HCT116 (cell line): ENCODE measurements at regions not wholly inside any gene's neighbourhood (a gene's known extent, or its start where the extent isn't known, plus 50 kb on each side); places are given as distances from the start of the nearest gene placed in this dataset.

Source experiments
- CEBPB ChIP-seq: IDR thresholded peaks from 2 replicates; pipeline ENCODE4 v1.6.1; 2012; ENCODE audit warnings: low read depth
- FOSL1 ChIP-seq: IDR thresholded peaks from 2 replicates; pipeline ENCODE4 v1.6.1; 2012; ENCODE audit warnings: low read depth
- JUND ChIP-seq: IDR thresholded peaks from 2 replicates; pipeline ENCODE4 v1.6.1; 2012
- POLR2A ChIP-seq: IDR thresholded peaks from 2 replicates; pipeline ENCODE4 v1.7.0; 2011; ENCODE audit warnings: borderline replicate concordance; ENCODE audit not compliant: insufficient read depth, insufficient read length; ENCODE audit errors: extremely low read depth
- SIN3A ChIP-seq: IDR thresholded peaks from 2 replicates; pipeline ENCODE4 v1.6.1; 2012; ENCODE audit warnings: low read depth
- SP1 ChIP-seq: IDR thresholded peaks from 2 replicates; pipeline ENCODE4 v1.6.1; 2012; ENCODE audit warnings: low read depth
- TCF7L2 ChIP-seq: IDR thresholded peaks from 2 replicates; pipeline ENCODE4 v1.7.0; 2011; ENCODE audit warnings: borderline replicate concordance, inconsistent platforms; ENCODE audit not compliant: insufficient read depth, insufficient read length; ENCODE audit errors: extremely low read depth
- TF ChIP-seq, protein P1 (sequence below), 3 experiments: fragments of 200-600 bp in 1 of 3; sonication (generic) in 1 of 3; IDR thresholded peaks in 2 of 3; conservative IDR thresholded peaks in 1 of 3; 2 replicates each; pipeline ENCODE4 v1.5.1; 2012 to 2017; ENCODE audit warnings: low read depth in 2 of 3, low read length in 2 of 3, antibody characterized with exemption in 1 of 3, borderline replicate concordance in 1 of 3, control low read depth in 1 of 3, mild to moderate bottlenecking in 1 of 3, mixed read lengths in 1 of 3, mixed run types in 1 of 3, moderate library complexity in 1 of 3; ENCODE audit not compliant: insufficient read depth in 1 of 3
- TF ChIP-seq, protein P2 (sequence below): IDR thresholded peaks from 2 replicates; pipeline ENCODE4 v1.6.1; 2012; ENCODE audit warnings: low read depth

DNA sequence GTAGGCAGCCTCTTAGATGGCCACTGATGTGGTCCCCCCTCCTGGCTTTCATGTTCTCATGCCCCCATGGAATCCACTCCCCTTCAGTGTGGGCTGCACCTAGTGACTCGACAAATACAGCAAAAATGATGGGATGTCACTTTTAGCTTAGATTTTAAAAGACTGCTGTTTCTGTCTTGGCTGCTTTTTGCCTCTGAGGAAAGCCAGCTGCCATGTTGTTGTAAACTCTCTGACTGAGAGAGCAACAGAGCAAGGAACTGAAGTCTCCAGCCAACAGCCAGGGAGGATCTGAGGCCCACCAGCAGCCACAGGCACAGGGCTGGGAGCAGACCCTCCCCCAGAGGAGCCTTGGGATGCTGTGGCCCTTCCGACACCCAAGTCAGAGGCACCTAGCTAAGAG lies 60.6 kb upstream of the MARCHF10 start:
- TF ChIP-seq FOSL1 (no peak), POLR2A (no peak), SP1 (no peak), TCF7L2 (no peak), CEBPB (no peak), JUND (no peak), SIN3A (no peak)
- TF ChIP-seq, protein P1, sequence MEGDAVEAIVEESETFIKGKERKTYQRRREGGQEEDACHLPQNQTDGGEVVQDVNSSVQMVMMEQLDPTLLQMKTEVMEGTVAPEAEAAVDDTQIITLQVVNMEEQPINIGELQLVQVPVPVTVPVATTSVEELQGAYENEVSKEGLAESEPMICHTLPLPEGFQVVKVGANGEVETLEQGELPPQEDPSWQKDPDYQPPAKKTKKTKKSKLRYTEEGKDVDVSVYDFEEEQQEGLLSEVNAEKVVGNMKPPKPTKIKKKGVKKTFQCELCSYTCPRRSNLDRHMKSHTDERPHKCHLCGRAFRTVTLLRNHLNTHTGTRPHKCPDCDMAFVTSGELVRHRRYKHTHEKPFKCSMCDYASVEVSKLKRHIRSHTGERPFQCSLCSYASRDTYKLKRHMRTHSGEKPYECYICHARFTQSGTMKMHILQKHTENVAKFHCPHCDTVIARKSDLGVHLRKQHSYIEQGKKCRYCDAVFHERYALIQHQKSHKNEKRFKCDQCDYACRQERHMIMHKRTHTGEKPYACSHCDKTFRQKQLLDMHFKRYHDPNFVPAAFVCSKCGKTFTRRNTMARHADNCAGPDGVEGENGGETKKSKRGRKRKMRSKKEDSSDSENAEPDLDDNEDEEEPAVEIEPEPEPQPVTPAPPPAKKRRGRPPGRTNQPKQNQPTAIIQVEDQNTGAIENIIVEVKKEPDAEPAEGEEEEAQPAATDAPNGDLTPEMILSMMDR (IDR thresholded peaks at IDR 0.05 in 2 of 3, conservative IDR thresholded peaks at IDR 0.05 in 1 of 3; ENCODE audit: borderline replicate concordance in 1 of 3, insufficient read depth in 1 of 3, low read depth in 2 of 3, low read length in 2 of 3), result no peak
- TF ChIP-seq, protein P2, sequence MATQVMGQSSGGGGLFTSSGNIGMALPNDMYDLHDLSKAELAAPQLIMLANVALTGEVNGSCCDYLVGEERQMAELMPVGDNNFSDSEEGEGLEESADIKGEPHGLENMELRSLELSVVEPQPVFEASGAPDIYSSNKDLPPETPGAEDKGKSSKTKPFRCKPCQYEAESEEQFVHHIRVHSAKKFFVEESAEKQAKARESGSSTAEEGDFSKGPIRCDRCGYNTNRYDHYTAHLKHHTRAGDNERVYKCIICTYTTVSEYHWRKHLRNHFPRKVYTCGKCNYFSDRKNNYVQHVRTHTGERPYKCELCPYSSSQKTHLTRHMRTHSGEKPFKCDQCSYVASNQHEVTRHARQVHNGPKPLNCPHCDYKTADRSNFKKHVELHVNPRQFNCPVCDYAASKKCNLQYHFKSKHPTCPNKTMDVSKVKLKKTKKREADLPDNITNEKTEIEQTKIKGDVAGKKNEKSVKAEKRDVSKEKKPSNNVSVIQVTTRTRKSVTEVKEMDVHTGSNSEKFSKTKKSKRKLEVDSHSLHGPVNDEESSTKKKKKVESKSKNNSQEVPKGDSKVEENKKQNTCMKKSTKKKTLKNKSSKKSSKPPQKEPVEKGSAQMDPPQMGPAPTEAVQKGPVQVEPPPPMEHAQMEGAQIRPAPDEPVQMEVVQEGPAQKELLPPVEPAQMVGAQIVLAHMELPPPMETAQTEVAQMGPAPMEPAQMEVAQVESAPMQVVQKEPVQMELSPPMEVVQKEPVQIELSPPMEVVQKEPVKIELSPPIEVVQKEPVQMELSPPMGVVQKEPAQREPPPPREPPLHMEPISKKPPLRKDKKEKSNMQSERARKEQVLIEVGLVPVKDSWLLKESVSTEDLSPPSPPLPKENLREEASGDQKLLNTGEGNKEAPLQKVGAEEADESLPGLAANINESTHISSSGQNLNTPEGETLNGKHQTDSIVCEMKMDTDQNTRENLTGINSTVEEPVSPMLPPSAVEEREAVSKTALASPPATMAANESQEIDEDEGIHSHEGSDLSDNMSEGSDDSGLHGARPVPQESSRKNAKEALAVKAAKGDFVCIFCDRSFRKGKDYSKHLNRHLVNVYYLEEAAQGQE, result no peak
